ENCODE measurements at regions not wholly inside any gene's neighbourhood (a gene's known extent, or its start where the extent isn't known, plus 50 kb on each side); places are given as distances from the start of the nearest gene placed in this dataset.

DNA sequence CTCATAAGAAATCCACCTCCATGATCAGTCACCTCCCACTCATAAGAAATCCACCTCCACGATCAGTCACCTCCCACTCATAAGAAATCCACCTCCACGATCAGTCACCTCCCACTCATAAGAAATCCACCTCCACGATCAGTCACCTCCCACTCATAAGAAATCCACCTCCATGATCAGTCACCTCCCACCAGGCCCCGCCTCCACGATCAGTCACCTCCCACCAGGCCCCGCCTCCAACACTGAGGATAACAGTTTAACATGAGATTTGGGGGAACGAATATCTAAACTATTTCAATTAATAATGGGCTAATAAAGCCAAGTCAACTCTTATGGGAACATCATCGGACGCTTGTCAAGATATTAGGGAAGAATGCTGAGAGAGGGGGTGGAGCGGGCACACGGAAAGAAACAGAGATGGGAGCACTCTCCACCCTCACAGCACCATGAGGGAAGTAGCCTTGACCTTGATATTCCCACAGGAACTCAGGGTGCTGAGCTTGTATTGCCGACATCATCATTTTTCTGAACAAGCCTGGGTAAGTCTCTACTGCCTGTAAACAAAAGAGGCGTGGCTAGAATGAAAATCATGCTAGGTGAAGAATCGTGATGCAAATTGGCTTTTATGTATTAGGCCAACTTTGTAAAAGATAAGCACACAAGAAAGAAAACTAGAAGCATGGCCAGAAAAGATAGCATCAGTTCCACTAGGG, 303.5 kb upstream of the KLF6 start:
- TF ChIP-seq, protein P1, sequence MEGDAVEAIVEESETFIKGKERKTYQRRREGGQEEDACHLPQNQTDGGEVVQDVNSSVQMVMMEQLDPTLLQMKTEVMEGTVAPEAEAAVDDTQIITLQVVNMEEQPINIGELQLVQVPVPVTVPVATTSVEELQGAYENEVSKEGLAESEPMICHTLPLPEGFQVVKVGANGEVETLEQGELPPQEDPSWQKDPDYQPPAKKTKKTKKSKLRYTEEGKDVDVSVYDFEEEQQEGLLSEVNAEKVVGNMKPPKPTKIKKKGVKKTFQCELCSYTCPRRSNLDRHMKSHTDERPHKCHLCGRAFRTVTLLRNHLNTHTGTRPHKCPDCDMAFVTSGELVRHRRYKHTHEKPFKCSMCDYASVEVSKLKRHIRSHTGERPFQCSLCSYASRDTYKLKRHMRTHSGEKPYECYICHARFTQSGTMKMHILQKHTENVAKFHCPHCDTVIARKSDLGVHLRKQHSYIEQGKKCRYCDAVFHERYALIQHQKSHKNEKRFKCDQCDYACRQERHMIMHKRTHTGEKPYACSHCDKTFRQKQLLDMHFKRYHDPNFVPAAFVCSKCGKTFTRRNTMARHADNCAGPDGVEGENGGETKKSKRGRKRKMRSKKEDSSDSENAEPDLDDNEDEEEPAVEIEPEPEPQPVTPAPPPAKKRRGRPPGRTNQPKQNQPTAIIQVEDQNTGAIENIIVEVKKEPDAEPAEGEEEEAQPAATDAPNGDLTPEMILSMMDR (IDR thresholded peaks at IDR 0.05; ENCODE audit: low read depth, low read length, poor library complexity, severe bottlenecking): no peak
- no peak for TF ChIP-seq EZH2phosphoT487 (IDR thresholded peaks at IDR 0.05; ENCODE audit: borderline replicate concordance, low read length)
